ENCODE measurements at regions not wholly inside any gene's neighbourhood (a gene's known extent, or its start where the extent isn't known, plus 50 kb on each side); places are given as distances from the start of the nearest gene placed in this dataset.

DNA sequence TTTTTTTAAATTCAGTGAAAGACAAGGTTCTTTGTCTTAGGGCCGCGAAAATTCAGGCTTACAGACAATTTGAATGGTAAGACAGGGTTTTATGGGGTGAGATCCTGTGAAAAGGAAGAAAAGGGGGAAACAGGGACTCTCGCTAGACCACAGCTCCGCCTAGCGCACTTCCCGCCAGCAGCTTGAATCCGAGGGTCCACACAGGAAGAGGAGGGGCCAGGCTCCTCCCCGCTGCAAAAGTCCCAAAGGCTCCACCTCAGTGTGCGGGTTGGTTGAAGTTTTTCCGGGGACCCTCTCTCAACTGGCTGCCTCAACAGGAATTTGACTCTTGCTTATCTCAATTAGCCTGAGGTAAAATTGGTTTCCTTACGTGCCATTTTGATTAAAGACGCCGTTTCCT is 950.9 kb upstream of the CNTN5 start:
- Histone ChIP-seq H3K4me3 (ENCODE audit: low read depth in 1 of 3, low read length in 3 of 3) (no peak overlapping the region), H3K36me3 (ENCODE audit: control insufficient read depth in 4 of 4, insufficient read depth in 3 of 4, low read depth in 1 of 4, low read length in 3 of 4) (no peaks in the 10 kb centered on the region), H3K9me3 (ENCODE audit: control insufficient read depth in 4 of 4, low read length in 3 of 4) (no peaks in the 10 kb centered on the region), H3K9ac (ENCODE audit: low read depth in 1 of 2, low read length in 2 of 2) (no peak overlapping the region), H3K27ac (ENCODE audit: low read depth in 1 of 2, low read length in 2 of 2) (no peak overlapping the region), H3K4me1 (ENCODE audit: control insufficient read depth in 4 of 4, insufficient read depth in 4 of 4, low read length in 3 of 4) (no peaks in the 10 kb centered on the region), H3K27me3 (ENCODE audit: control insufficient read depth in 4 of 4, insufficient read depth in 4 of 4, low read length in 3 of 4) (no peaks in the 10 kb centered on the region)
- WGBS = 83% methylated on average over 13 of the region's 13 CpGs
- DNase-seq (ENCODE audit: low spot score) = no peak
- no peak for TF ChIP-seq RAD21 (IDR thresholded peaks at IDR 0.05)
- TF ChIP-seq, protein P1, sequence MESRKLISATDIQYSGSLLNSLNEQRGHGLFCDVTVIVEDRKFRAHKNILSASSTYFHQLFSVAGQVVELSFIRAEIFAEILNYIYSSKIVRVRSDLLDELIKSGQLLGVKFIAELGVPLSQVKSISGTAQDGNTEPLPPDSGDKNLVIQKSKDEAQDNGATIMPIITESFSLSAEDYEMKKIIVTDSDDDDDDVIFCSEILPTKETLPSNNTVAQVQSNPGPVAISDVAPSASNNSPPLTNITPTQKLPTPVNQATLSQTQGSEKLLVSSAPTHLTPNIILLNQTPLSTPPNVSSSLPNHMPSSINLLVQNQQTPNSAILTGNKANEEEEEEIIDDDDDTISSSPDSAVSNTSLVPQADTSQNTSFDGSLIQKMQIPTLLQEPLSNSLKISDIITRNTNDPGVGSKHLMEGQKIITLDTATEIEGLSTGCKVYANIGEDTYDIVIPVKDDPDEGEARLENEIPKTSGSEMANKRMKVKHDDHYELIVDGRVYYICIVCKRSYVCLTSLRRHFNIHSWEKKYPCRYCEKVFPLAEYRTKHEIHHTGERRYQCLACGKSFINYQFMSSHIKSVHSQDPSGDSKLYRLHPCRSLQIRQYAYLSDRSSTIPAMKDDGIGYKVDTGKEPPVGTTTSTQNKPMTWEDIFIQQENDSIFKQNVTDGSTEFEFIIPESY (IDR thresholded peaks at IDR 0.05) = no peak
- TF ChIP-seq EGR1 (IDR thresholded peaks at IDR 0.05; ENCODE audit: low read depth in 2 of 2) = no peak
- TF ChIP-seq, protein P2, sequence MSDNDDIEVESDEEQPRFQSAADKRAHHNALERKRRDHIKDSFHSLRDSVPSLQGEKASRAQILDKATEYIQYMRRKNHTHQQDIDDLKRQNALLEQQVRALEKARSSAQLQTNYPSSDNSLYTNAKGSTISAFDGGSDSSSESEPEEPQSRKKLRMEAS (IDR thresholded peaks at IDR 0.05) = no peak
- TF ChIP-seq TAF1 (conservative IDR thresholded peaks at IDR 0.05) = no peak
- TF ChIP-seq, protein P3, sequence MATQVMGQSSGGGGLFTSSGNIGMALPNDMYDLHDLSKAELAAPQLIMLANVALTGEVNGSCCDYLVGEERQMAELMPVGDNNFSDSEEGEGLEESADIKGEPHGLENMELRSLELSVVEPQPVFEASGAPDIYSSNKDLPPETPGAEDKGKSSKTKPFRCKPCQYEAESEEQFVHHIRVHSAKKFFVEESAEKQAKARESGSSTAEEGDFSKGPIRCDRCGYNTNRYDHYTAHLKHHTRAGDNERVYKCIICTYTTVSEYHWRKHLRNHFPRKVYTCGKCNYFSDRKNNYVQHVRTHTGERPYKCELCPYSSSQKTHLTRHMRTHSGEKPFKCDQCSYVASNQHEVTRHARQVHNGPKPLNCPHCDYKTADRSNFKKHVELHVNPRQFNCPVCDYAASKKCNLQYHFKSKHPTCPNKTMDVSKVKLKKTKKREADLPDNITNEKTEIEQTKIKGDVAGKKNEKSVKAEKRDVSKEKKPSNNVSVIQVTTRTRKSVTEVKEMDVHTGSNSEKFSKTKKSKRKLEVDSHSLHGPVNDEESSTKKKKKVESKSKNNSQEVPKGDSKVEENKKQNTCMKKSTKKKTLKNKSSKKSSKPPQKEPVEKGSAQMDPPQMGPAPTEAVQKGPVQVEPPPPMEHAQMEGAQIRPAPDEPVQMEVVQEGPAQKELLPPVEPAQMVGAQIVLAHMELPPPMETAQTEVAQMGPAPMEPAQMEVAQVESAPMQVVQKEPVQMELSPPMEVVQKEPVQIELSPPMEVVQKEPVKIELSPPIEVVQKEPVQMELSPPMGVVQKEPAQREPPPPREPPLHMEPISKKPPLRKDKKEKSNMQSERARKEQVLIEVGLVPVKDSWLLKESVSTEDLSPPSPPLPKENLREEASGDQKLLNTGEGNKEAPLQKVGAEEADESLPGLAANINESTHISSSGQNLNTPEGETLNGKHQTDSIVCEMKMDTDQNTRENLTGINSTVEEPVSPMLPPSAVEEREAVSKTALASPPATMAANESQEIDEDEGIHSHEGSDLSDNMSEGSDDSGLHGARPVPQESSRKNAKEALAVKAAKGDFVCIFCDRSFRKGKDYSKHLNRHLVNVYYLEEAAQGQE (IDR thresholded peaks at IDR 0.05) = no peak
- TF ChIP-seq, protein P4, sequence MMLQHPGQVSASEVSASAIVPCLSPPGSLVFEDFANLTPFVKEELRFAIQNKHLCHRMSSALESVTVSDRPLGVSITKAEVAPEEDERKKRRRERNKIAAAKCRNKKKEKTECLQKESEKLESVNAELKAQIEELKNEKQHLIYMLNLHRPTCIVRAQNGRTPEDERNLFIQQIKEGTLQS (IDR thresholded peaks at IDR 0.05) = no peak
- TF ChIP-seq FOXA2 (IDR thresholded peaks at IDR 0.05) = no peak
- TF ChIP-seq FOXA1 (IDR thresholded peaks at IDR 0.05) = no peak
- no peak for TF ChIP-seq GABPA (IDR thresholded peaks at IDR 0.05 in 1 of 2, conservative IDR thresholded peaks at IDR 0.05 in 1 of 2)
- no peak for TF ChIP-seq HNF4A (conservative IDR thresholded peaks at IDR 0.05)
- no peak for TF ChIP-seq HNF4G (IDR thresholded peaks at IDR 0.05)
- TF ChIP-seq NR2F2 (IDR thresholded peaks at IDR 0.05) = no peak
- no peak for TF ChIP-seq JUND (IDR thresholded peaks at IDR 0.05)
- TF ChIP-seq YY1 (IDR thresholded peaks at IDR 0.05) = no peak

DNA sequence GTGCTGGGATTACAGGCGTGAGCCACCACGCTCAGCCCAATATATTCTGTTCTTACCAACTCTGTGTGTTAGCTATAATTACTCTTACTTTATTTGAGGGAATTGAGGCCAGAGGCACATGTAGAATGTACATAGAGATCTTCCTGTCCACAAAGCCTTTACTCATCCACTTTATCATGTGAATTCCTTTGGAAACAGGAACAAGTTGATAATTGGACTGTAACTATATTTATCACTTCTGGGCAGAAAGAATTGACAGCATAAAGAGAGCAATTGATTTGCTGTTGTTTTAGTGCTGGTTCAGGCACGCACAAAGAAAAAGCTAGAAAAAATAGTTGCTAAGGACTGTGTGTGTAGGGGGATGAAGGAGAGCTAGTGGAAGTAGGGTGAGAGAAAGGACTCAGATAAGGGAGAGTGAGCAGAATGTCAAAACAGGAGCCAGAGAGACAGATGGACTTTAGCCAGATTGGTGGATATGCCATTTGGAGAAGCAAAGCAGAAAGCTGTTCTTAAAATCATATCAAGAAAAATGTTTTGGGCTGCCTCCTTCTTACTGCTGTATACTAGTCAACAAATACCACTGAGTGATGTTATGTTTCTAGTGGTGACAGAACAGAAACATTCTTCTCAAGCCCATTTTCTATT is 929.8 kb upstream of the CNTN5 start:
- no peaks in the 10 kb centered on the region for H3K9me3 ChIP-seq (ENCODE audit: control insufficient read depth in 4 of 4, low read length in 3 of 4)
- H3K27ac ChIP-seq (ENCODE audit: low read depth in 1 of 2, low read length in 2 of 2) = no peak overlapping the region
- H3K9ac ChIP-seq (ENCODE audit: low read depth in 1 of 2, low read length in 2 of 2) = no peak overlapping the region
- WGBS = 79% methylated on average over 3 of the region's 3 CpGs
- H3K36me3 ChIP-seq (ENCODE audit: control insufficient read depth in 4 of 4, insufficient read depth in 3 of 4, low read depth in 1 of 4, low read length in 3 of 4) = no peaks in the 10 kb centered on the region
- no peaks in the 10 kb centered on the region for H3K4me1 ChIP-seq (ENCODE audit: control insufficient read depth in 4 of 4, insufficient read depth in 4 of 4, low read length in 3 of 4)
- no peak for DNase-seq (ENCODE audit: low spot score)
- no peak overlapping the region for H3K4me3 ChIP-seq (ENCODE audit: low read depth in 1 of 3, low read length in 3 of 3)
- H3K27me3 ChIP-seq (ENCODE audit: control insufficient read depth in 4 of 4, insufficient read depth in 4 of 4, low read length in 3 of 4) = no peaks in the 10 kb centered on the region
- no peak for TF ChIP-seq RXRA (IDR thresholded peaks at IDR 0.05)
- TF ChIP-seq RAD21 (IDR thresholded peaks at IDR 0.05) = no peak
- TF ChIP-seq, protein P1 (IDR thresholded peaks at IDR 0.05) = no peak
- TF ChIP-seq, protein P5, sequence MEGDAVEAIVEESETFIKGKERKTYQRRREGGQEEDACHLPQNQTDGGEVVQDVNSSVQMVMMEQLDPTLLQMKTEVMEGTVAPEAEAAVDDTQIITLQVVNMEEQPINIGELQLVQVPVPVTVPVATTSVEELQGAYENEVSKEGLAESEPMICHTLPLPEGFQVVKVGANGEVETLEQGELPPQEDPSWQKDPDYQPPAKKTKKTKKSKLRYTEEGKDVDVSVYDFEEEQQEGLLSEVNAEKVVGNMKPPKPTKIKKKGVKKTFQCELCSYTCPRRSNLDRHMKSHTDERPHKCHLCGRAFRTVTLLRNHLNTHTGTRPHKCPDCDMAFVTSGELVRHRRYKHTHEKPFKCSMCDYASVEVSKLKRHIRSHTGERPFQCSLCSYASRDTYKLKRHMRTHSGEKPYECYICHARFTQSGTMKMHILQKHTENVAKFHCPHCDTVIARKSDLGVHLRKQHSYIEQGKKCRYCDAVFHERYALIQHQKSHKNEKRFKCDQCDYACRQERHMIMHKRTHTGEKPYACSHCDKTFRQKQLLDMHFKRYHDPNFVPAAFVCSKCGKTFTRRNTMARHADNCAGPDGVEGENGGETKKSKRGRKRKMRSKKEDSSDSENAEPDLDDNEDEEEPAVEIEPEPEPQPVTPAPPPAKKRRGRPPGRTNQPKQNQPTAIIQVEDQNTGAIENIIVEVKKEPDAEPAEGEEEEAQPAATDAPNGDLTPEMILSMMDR (IDR thresholded peaks at IDR 0.05; ENCODE audit: low read depth, low read length, missing input control) = no peak
- TF ChIP-seq GABPA (IDR thresholded peaks at IDR 0.05 in 1 of 2, conservative IDR thresholded peaks at IDR 0.05 in 1 of 2) = no peak
- TF ChIP-seq FOXA1 (IDR thresholded peaks at IDR 0.05) = no peak
- TF ChIP-seq HNF4G (IDR thresholded peaks at IDR 0.05) = no peak
- TF ChIP-seq JUND (IDR thresholded peaks at IDR 0.05) = no peak
- TF ChIP-seq, protein P4 (IDR thresholded peaks at IDR 0.05) = no peak
- no peak for TF ChIP-seq EGR1 (IDR thresholded peaks at IDR 0.05; ENCODE audit: low read depth in 2 of 2)
- TF ChIP-seq HNF4A (conservative IDR thresholded peaks at IDR 0.05) = no peak
